ENCODE measurements at regions not wholly inside any gene's neighbourhood (a gene's known extent, or its start where the extent isn't known, plus 50 kb on each side); places are given as distances from the start of the nearest gene placed in this dataset.

DNA sequence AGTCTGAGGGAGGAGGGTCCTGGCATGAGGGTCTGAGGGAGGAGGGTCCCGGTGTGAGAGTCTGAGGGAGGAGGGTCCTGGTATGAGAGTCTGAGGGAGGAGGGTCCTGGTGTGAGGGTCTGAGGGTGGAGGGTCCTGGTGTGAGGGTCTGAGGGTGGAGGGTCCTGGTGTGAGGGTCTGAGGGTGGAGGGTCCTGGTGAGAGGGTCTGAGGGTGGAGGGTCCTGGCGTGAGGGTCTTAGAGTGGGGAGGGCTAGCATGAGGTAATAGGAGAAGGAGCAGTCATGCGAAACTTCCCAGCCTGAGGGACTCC is 194.8 kb downstream of the TEX29 start:
- H3K4me1 Mint-ChIP-seq (ENCODE audit: low read depth, unreplicated experiment), result peaks cover 4% of the 10 kb centered on the region
- H3K27ac Mint-ChIP-seq (ENCODE audit: unreplicated experiment), result no peak overlapping the region
- peaks cover 4% of the 10 kb centered on the region for H3K9me3 Mint-ChIP-seq (ENCODE audit: unreplicated experiment)
- TF ChIP-seq, protein P1, sequence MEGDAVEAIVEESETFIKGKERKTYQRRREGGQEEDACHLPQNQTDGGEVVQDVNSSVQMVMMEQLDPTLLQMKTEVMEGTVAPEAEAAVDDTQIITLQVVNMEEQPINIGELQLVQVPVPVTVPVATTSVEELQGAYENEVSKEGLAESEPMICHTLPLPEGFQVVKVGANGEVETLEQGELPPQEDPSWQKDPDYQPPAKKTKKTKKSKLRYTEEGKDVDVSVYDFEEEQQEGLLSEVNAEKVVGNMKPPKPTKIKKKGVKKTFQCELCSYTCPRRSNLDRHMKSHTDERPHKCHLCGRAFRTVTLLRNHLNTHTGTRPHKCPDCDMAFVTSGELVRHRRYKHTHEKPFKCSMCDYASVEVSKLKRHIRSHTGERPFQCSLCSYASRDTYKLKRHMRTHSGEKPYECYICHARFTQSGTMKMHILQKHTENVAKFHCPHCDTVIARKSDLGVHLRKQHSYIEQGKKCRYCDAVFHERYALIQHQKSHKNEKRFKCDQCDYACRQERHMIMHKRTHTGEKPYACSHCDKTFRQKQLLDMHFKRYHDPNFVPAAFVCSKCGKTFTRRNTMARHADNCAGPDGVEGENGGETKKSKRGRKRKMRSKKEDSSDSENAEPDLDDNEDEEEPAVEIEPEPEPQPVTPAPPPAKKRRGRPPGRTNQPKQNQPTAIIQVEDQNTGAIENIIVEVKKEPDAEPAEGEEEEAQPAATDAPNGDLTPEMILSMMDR (IDR thresholded peaks at IDR 0.05; ENCODE audit: partially characterized antibody, unreplicated experiment), result no peak
- no peak overlapping the region for H3K4me3 Mint-ChIP-seq (ENCODE audit: unreplicated experiment)
- no peaks in the 10 kb centered on the region for H3K36me3 Mint-ChIP-seq (ENCODE audit: unreplicated experiment)
- peaks cover 2% of the 10 kb centered on the region for H3K27me3 Mint-ChIP-seq (ENCODE audit: unreplicated experiment)
- DNase-seq, result no peak

DNA sequence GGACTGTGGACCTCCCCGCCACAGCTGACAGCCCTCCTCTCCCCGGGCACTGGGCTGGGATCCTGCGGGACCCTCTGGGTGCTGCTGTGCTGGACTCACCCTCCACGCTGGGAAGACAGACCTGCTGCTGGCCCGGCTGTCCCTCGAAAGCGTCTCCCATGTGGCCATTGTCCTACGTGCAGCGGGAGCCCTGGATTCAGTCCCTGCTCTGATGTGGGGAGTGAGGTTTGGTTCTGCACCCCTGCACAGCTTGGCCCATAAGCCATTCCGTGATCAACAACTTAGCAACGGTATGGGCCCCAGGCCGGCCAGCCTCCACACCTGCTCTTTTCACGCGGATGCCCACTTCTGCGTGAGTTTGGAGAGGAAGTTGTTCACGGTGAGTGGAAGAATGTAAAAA is 195.2 kb downstream of the TEX29 start:
- TF ChIP-seq, protein P1 (IDR thresholded peaks at IDR 0.05; ENCODE audit: partially characterized antibody, unreplicated experiment), result no peak
- no peak for DNase-seq

DNA sequence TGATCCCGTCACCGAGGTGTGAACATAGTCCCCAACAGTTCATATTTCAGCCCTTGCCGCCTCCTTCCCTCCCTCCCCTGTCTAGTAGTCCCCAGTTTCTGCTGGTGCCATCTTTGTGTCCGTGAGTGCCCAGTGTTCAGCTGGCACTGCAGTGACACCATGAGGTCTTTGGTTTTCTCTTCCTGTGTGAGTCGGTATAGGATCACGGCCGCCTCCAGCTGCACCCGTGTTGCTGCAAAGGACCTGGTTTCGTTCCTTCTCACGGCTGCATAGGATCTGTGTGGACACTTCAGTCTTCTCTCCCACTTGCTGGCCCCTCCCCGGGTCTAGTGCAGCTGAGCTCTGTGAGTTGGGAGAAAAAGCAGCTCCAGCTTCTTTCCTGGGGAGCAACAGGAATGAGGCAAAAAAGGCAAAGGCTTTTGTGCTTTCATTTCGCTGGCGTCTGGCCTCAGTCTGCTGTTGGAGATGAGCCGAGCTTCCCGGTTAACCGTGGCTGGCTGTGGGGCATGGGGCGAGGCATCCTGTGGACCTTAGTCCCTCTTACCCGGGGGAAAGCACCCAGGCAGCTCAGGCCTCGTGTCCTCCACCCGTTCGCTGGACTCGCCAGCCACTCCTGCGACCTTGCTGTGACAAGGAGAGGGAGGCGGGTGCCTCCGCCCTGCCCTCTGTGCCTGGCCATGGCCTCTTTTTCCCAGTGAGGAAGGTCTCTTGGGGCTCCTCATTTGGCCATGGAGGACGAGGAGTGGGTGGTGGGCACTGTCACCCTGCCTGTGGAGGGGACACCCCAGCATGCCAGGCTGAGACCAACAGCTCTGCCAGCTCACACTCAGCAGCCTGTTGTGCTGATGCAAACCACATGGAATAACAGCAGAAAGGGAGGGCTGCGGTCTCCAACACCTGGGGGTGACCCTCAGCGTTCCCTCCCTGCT is 196.5 kb downstream of the TEX29 start:
- no peak for DNase-seq
- peaks cover 1% of the 10 kb centered on the region for H3K9me3 Mint-ChIP-seq (ENCODE audit: unreplicated experiment)
- H3K27ac Mint-ChIP-seq (ENCODE audit: unreplicated experiment), result no peak overlapping the region

More for the DNA sequence above, 195.2 kb downstream of the TEX29 start:
- Mint-ChIP-seq H3K27me3 (ENCODE audit: unreplicated experiment) (peaks cover 2% of the 10 kb centered on the region), H3K4me3 (ENCODE audit: unreplicated experiment) (no peak overlapping the region), H3K4me1 (ENCODE audit: low read depth, unreplicated experiment) (peaks cover 4% of the 10 kb centered on the region), H3K36me3 (ENCODE audit: unreplicated experiment) (no peaks in the 10 kb centered on the region), H3K27ac (ENCODE audit: unreplicated experiment) (no peak overlapping the region), H3K9me3 (ENCODE audit: unreplicated experiment) (peaks cover 4% of the 10 kb centered on the region)

DNA sequence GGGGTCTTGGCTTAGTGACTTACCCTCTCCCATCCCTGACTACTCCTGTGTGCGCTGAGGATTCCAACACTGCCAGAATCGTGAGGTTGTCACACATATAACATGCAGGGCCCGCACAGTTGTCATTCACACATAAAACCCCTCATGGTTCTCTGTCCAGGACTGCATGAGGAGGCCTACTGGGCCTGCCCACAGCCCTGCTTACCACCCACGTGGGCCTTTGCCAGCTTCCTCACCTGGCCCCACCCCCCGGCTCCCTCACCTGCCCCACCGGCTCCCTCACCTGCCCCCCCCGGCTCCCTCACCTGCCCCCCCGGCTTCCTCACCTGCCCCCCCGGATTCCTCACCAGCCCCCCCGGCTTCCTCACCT is 197.2 kb downstream of the TEX29 start:
- TF ChIP-seq, protein P1 (IDR thresholded peaks at IDR 0.05; ENCODE audit: partially characterized antibody, unreplicated experiment), result no peak
- no peak overlapping the region for H3K27ac Mint-ChIP-seq (ENCODE audit: unreplicated experiment)
- peaks cover 2% of the 10 kb centered on the region for H3K27me3 Mint-ChIP-seq (ENCODE audit: unreplicated experiment)
- DNase-seq, result no peak
- H3K9me3 Mint-ChIP-seq (ENCODE audit: unreplicated experiment), result peaks cover 1% of the 10 kb centered on the region
- no peaks in the 10 kb centered on the region for H3K4me1 Mint-ChIP-seq (ENCODE audit: low read depth, unreplicated experiment)
- no peaks in the 10 kb centered on the region for H3K36me3 Mint-ChIP-seq (ENCODE audit: unreplicated experiment)
- no peak overlapping the region for H3K4me3 Mint-ChIP-seq (ENCODE audit: unreplicated experiment)

More for the DNA sequence above, 196.5 kb downstream of the TEX29 start:
- Mint-ChIP-seq H3K27me3 (ENCODE audit: unreplicated experiment) (peaks cover 2% of the 10 kb centered on the region), H3K4me1 (ENCODE audit: low read depth, unreplicated experiment) (no peaks in the 10 kb centered on the region), H3K36me3 (ENCODE audit: unreplicated experiment) (no peaks in the 10 kb centered on the region), H3K4me3 (ENCODE audit: unreplicated experiment) (no peak overlapping the region)
- TF ChIP-seq, protein P1 (IDR thresholded peaks at IDR 0.05; ENCODE audit: partially characterized antibody, unreplicated experiment), result no peak

DNA sequence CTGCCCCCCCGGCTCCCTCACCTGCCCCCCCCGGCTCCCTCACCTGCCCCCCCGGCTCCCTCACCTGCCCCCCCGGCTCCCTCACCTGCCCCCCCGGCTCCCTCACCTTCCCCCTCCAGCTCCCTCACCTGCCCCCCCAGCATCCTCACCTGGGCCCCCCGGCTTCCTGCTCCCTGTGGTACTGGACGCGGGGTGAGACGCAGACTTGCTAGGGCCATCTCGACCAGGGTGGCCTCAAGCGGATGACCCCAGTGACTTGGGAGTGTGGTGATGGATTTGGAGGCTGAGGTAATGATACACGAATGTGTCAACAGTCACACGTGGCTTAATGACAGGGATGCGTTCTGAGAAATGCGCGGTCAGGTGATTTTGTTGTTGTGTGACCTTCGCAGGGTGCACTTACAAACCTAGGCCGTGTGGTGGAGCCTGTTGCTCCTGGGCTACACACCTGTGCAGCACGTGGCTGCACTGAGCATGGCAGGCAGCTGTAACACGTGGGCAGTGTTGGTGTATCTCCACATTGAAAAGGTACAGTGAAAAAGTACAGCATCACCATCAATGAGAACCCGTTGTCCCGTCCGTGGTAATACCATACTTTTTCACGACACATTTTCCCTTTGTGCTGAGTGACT is 197.8 kb downstream of the TEX29 start:
- Mint-ChIP-seq H3K27ac (ENCODE audit: unreplicated experiment) (no peak overlapping the region), H3K36me3 (ENCODE audit: unreplicated experiment) (no peaks in the 10 kb centered on the region), H3K4me3 (ENCODE audit: unreplicated experiment) (no peak overlapping the region), H3K4me1 (ENCODE audit: low read depth, unreplicated experiment) (no peaks in the 10 kb centered on the region), H3K27me3 (ENCODE audit: unreplicated experiment) (peaks cover 2% of the 10 kb centered on the region), H3K9me3 (ENCODE audit: unreplicated experiment) (peaks cover 1% of the 10 kb centered on the region)
- DNase-seq, result no peak
- TF ChIP-seq, protein P1 (IDR thresholded peaks at IDR 0.05; ENCODE audit: partially characterized antibody, unreplicated experiment), result no peak

All from glutamatergic neuron (in vitro differentiated cells).